Stomach (tissue), 8 donors: ENCODE measurements at regions not wholly inside any gene's neighbourhood (a gene's known extent, or its start where the extent isn't known, plus 50 kb on each side); places are given as distances from the start of the nearest gene placed in this dataset.
"Not testable (repeated sequence)": the region's sequence is repeated elsewhere in the genome, so short reads cannot be mapped to it uniquely, and the experiment has no call there.

Experiments
- DNase-seq, 2 donors: peaks; one replicate each; pipeline versions ENCODE4 v3.0.0 to v3.0.0-alpha.2; 2013 to 2019
- H3K27ac ChIP-seq, 5 donors: fragments of 200-600 bp in 4 of 5; sonication (generic) in 4 of 5; one replicate each; pipeline ENCODE4 v1.5.1; 2013 to 2019; ENCODE audit warnings: mild to moderate bottlenecking in 1 of 5, moderate library complexity in 1 of 5
- H3K27me3 ChIP-seq, 3 donors: fragments of 200-600 bp; sonication (generic); one replicate each; pipeline ENCODE4 v1.5.1; 2017 to 2019; ENCODE audit warnings: mixed run types in 1 of 3
- H3K36me3 ChIP-seq, 4 donors: fragments of 200-600 bp; sonication (generic); 1 replicate in 3 of 4; 2 replicates in 1 of 4; pipeline ENCODE4 v1.5.1; 2016 to 2019
- H3K4me1 ChIP-seq, 4 donors: fragments of 200-600 bp; sonication (generic); one replicate each; pipeline ENCODE4 v1.5.1; 2016 to 2019
- H3K4me3 ChIP-seq, 4 donors: fragments of 200-600 bp; sonication (generic) in 3 of 4; one replicate each; pipeline ENCODE4 v1.5.1; 2016 to 2019; ENCODE audit warnings: mild to moderate bottlenecking in 1 of 4
- H3K9me3 ChIP-seq, 4 donors: fragments of 200-600 bp; sonication (generic); one replicate each; pipeline ENCODE4 v1.5.1; 2016 to 2019
- EP300 ChIP-seq: sonication (generic); formaldehyde crosslinking; IDR thresholded peaks from one replicate; pipeline ENCODE4 v1.6.1; 2017; ENCODE audit warnings: antibody characterized with exemption
- POLR2A ChIP-seq, 4 donors: fragments of 450-650 bp; IDR thresholded peaks; one replicate each; pipeline ENCODE4 v1.6.1; 2016; ENCODE audit warnings: antibody characterized with exemption in 4 of 4, control low read depth in 2 of 4, mild to moderate bottlenecking in 1 of 4, moderate library complexity in 1 of 4
- POLR2AphosphoS5 ChIP-seq, 3 donors: sonication (generic); formaldehyde crosslinking; IDR thresholded peaks; one replicate each; pipeline ENCODE4 v1.6.1; 2016; ENCODE audit warnings: antibody characterized with exemption in 3 of 3
- WGBS, 5 donors: extraction: QIAGEN DNeasy Blood & Tissue Kit in 3 of 5; methylation state at CpG; one replicate each; pipeline versions ENCODE4 v1.1.5 to v1.1.7; 2013 to 2018; 5-methylcytosine and 5-hydroxymethylcytosine counted together
- intact Hi-C: fragments of 100-400 bp; cut with DNase I; formaldehyde crosslinking; loops from one replicate; pipeline ENCODE4 v1.15.1; 2023; ENCODE audit warnings: low total_unique reads
- TF ChIP-seq, protein P1 (sequence below), 7 experiments: fragments of 450-650 bp in 4 of 7; fragments of 200-600 bp in 3 of 7; sonication (generic) in 3 of 7; IDR thresholded peaks; one replicate each; pipeline ENCODE4 v1.5.1; 2016 to 2019; ENCODE audit warnings: antibody characterized with exemption in 7 of 7, control low read depth in 2 of 7, mild to moderate bottlenecking in 1 of 7
- donor health status: healthy with polysubstance abuse.
- donor health status: Bipolar disorder and iron deficiency.
- donor health status: healthy.

DNA sequence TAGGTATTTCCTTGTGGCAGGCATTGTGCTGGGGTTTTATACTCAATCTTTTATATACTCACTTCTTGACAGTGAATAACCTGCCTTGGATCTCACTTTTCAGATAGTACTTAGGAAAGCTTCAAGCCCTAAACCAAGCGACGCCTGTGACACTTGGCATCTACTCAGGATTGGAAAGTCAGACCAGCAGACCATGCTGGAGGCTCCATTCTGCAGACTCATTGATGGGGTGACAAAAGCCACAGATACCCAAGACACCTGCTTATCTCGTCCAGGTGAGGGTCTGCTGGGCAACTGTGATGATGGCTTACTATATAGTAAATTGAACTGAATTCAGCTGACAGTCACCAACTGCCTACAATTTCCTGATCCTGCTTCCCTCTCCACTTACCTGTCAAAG is 79.4 kb upstream of the MRPS22 start:
- Histone ChIP-seq H3K27ac (no peak overlapping the region), H3K4me3 (no peak overlapping the region), H3K36me3 (no peaks in the 10 kb centered on the region), H3K27me3 (no peaks in the 10 kb centered on the region), H3K9me3 (no peaks in the 10 kb centered on the region), H3K4me1 (no peaks in the 10 kb centered on the region)
- 82 to 91% (median 86%) methylated on average over 3 of the region's 3 CpGs for WGBS, 5 donors
- intact Hi-C loops, result no loop called here
- TF ChIP-seq POLR2A (IDR thresholded peaks at IDR 0.05), result no peak
- TF ChIP-seq EP300, result no peak
- TF ChIP-seq, protein P1, sequence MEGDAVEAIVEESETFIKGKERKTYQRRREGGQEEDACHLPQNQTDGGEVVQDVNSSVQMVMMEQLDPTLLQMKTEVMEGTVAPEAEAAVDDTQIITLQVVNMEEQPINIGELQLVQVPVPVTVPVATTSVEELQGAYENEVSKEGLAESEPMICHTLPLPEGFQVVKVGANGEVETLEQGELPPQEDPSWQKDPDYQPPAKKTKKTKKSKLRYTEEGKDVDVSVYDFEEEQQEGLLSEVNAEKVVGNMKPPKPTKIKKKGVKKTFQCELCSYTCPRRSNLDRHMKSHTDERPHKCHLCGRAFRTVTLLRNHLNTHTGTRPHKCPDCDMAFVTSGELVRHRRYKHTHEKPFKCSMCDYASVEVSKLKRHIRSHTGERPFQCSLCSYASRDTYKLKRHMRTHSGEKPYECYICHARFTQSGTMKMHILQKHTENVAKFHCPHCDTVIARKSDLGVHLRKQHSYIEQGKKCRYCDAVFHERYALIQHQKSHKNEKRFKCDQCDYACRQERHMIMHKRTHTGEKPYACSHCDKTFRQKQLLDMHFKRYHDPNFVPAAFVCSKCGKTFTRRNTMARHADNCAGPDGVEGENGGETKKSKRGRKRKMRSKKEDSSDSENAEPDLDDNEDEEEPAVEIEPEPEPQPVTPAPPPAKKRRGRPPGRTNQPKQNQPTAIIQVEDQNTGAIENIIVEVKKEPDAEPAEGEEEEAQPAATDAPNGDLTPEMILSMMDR (IDR thresholded peaks at IDR 0.05), result no peak
- no peak for TF ChIP-seq POLR2AphosphoS5 (IDR thresholded peaks at IDR 0.05)
- no peak for DNase-seq

DNA sequence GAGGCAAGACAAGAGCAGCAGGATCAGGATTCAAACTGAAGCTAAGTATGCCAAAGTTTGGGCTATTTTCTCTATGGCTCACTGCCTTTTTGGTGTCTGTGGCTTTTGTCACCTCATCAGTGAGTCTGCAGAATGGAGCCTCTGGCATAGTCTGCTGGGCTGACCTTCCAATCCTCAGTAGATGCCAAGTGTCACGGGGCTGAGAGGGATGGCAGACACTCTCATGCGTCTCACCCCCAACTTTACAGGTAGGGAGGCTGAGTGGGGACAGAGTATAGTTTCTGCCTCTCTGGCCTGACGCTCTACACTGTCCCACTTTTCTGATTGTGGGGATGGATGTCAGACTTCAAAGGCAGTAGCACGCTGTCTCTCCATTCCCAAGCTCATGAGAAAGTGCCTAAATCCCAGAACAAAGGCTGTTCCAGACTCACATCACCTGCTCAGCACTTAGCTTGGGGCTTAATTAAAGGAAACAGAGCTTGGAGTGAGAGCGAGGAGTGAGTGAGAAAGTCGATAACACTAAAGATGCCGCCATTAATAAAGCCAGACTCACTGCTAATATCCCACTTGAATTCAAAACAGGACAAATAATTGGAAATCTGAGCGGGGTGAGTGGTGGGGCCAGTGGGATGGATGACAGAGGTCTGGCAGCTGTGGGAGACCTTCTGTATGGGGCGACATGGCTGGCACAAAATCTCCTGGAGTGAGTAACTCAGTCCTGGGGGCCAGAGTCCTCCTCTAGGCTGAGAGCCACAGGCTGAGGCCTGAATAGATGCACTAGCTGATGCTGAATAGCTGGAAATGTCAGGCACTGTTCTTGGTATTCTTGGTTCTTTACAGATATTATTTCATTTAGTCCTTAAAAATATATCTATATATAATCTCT is 78.4 kb upstream of the MRPS22 start:
- H3K4me3 ChIP-seq, result no peak overlapping the region
- WGBS, 5 donors, result 82 to 89% (median 87%) methylated on average over 9 of the region's 9 CpGs
- DNase-seq, result no peak
- no peak for TF ChIP-seq EP300
- TF ChIP-seq, protein P1 (IDR thresholded peaks at IDR 0.05), result no peak
- TF ChIP-seq POLR2A (IDR thresholded peaks at IDR 0.05), result no peak
- TF ChIP-seq POLR2AphosphoS5 (IDR thresholded peaks at IDR 0.05), result no peak
- intact Hi-C loops, result no loop called here
- H3K36me3 ChIP-seq, result no peaks in the 10 kb centered on the region
- no peaks in the 10 kb centered on the region for H3K9me3 ChIP-seq
- H3K4me1 ChIP-seq, result no peaks in the 10 kb centered on the region
- H3K27me3 ChIP-seq, result no peaks in the 10 kb centered on the region
- H3K27ac ChIP-seq, result no peak overlapping the region

DNA sequence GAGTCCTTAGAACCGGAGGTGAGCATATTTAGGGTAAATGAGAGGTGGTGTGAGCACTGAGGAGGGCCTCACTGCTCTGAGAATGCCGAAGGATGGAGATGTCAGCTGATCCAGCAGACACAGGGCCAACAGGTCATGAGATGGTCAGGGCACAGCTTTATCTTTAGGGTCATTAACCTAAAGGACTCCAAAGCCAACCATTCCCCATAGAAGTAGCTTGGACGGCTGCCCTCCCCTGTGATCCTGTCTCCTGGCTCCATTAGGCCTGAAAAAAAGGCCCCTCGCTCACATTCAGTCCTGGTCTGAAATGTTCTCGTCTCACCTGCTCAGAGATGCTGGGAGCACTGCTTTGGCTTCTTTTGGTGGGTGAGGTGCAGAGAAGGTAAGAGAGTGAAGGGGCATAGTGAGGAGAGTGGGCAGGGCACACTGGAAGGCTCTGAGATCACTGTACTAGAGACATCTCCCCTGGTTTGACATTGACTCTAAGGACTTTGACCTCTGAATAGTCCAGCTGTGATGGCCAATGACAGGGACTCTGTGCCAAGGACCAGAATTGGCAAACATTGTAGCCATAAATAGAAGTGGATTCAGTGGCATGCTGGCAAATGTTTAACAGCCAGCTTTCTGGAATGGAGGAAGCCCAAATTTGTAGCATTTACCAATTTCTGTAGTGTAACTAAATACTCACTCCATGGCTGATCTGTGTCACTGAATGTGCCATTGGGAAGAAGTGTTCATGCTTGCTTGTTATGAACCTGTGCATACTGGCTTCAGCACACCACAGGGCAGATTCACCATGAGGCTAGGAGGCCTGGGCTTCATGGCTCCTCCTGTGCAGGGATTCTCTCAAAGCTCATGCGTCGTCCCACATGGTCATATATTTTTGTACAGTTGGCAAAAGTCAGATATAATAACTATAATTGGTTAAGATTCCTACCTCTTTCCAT is 76.2 kb upstream of the MRPS22 start:
- Histone ChIP-seq H3K36me3 (no peaks in the 10 kb centered on the region), H3K27me3 (peaks cover 0 to 6% (median 0%) of the 10 kb centered on the region in 3 donors), H3K4me3 (no peak overlapping the region), H3K9me3 (no peaks in the 10 kb centered on the region), H3K27ac (no peak overlapping the region), H3K4me1 (no peaks in the 10 kb centered on the region)
- 74 to 83% (median 83%) methylated on average over 7 of the region's 7 CpGs for WGBS, 5 donors
- no peak for TF ChIP-seq POLR2AphosphoS5 (IDR thresholded peaks at IDR 0.05)
- intact Hi-C loops, result no loop called here
- DNase-seq, result no peak

DNA sequence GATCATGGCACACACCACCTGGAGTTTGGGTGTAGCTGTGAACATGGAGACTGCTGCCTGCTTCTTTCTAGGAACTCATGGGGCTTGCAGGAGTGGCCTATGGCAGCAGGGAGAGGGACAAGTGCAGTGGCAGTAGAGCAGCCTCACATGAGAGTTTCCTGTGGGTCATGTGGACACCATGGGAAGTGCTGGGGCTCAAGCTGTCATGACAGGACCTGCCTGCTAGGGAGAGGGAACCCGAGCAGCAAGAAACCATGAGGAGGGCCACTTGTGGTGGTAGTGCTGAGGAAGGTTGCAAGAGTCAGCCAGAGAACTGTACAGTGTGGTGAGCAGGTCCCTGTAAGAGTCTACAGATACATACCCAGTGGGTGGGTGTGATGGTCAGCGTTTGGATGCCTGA is 73.8 kb upstream of the MRPS22 start:
- WGBS, 5 donors, result 62 to 92% (median 87%) methylated on average over 2 of the region's 2 CpGs
- no peak overlapping the region for H3K4me3 ChIP-seq
- TF ChIP-seq POLR2A (IDR thresholded peaks at IDR 0.05), result no peak
- TF ChIP-seq, protein P1 (IDR thresholded peaks at IDR 0.05), result no peak
- no peak for TF ChIP-seq POLR2AphosphoS5 (IDR thresholded peaks at IDR 0.05)
- no peak for TF ChIP-seq EP300
- H3K27ac ChIP-seq, result no peak overlapping the region
- DNase-seq, result no peak
- intact Hi-C loops, result no loop called here
- H3K36me3 ChIP-seq, result no peaks in the 10 kb centered on the region
- peaks cover 0 to 6% (median 0%) of the 10 kb centered on the region in 3 donors for H3K27me3 ChIP-seq
- no peaks in the 10 kb centered on the region for H3K9me3 ChIP-seq
- H3K4me1 ChIP-seq, result no peaks in the 10 kb centered on the region

DNA sequence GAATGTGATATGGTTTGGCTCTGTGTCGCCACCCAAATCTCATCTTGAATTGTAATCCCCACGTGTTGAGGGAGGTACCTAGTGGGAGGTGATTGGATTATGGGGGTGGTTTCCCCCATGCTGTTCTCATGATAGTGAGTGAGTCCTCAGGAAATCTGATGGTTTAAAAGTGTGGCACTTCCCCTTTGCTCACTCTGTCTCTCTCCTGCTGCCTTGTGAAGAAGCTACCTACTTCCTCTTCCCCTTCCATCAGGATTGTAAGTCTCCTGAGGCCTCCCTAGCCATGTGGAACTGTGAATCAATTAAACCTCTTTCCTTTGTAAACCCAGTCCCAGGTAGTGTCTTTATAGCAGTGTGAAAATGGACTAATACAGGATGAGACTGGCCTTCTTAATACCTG is 73.2 kb upstream of the MRPS22 start:
- 51 to 77% (median 69%) methylated on average over 2 of the region's 2 CpGs for WGBS, 5 donors
- H3K27ac ChIP-seq, H3K4me1 ChIP-seq, H3K9me3 ChIP-seq, intact Hi-C loops, H3K27me3 ChIP-seq, H3K4me3 ChIP-seq, H3K36me3 ChIP-seq, DNase-seq: not testable (repeated sequence)
